GM19238 (cell line): ENCODE measurements at regions not wholly inside any gene's neighbourhood (a gene's known extent, or its start where the extent isn't known, plus 50 kb on each side); places are given as distances from the start of the nearest gene placed in this dataset.

Experiments used
- DNase-seq: peaks from one replicate; pipeline ENCODE4 v3.0.0; 2011; ENCODE audit warnings: low spot score; ENCODE audit not compliant: insufficient read length

GRCh38 chr2:47266939-47267710 lies 90.8 kb upstream of the CALM2 start:
- DNase-seq: no peak

- no peak for DNase-seq
Measured at GRCh38 chr2:47265751-47266231, 89.5 kb upstream of the CALM2 start.

- no peak for DNase-seq
Measured at GRCh38 chr2:47265158-47265557, 88.8 kb upstream of the CALM2 start.

- no peak for DNase-seq
Measured at GRCh38 chr2:47264686-47265085, 88.4 kb upstream of the CALM2 start.

GRCh38 chr2:47264143-47264542 lies 87.8 kb upstream of the CALM2 start:
- no peak for DNase-seq

- DNase-seq: no peak
Measured at GRCh38 chr2:47262657-47263056, 86.3 kb upstream of the CALM2 start.

- no peak for DNase-seq
Measured at GRCh38 chr2:47260971-47261370, 84.7 kb upstream of the CALM2 start.

- no peak for DNase-seq
Measured at GRCh38 chr2:47259829-47260228, 83.5 kb upstream of the CALM2 start.

GRCh38 chr2:47257946-47258348 lies 81.6 kb upstream of the CALM2 start:
- DNase-seq: no peak

- no peak for DNase-seq
Measured at GRCh38 chr2:47256416-47257087, 80.2 kb upstream of the CALM2 start.

GRCh38 chr2:47255794-47256193 lies 79.5 kb upstream of the CALM2 start:
- DNase-seq: no peak

- DNase-seq: no peak
Measured at GRCh38 chr2:47254464-47254863, 78.2 kb upstream of the CALM2 start.

- DNase-seq: no peak
Measured at GRCh38 chr2:47253447-47253846, 77.1 kb upstream of the CALM2 start.

- DNase-seq: no peak
Measured at GRCh38 chr2:47251404-47251675, 75.0 kb upstream of the CALM2 start.

GRCh38 chr2:47250586-47251403 lies 74.5 kb upstream of the CALM2 start:
- no peak for DNase-seq

- no peak for DNase-seq
Measured at GRCh38 chr2:47249931-47250330, 73.6 kb upstream of the CALM2 start.

GRCh38 chr2:47249157-47249900 lies 73.0 kb upstream of the CALM2 start:
- no peak for DNase-seq

- DNase-seq: no peak
Measured at GRCh38 chr2:47243596-47244323, 67.4 kb upstream of the CALM2 start.

- DNase-seq: no peak
Measured at GRCh38 chr2:47241715-47242114, 65.4 kb upstream of the CALM2 start.

GRCh38 chr2:47239119-47239969 lies 63.0 kb upstream of the CALM2 start:
- DNase-seq: no peak
